GM19467 (cell line): ENCODE measurements at regions not wholly inside any gene's neighbourhood (a gene's known extent, or its start where the extent isn't known, plus 50 kb on each side); places are given as distances from the start of the nearest gene placed in this dataset.

Experiments used
- ATAC-seq: cut with Tn5 transposase; IDR thresholded peaks from one replicate; pipeline ENCODE4 v1.9.1; 2021; ENCODE audit warnings: mild to moderate bottlenecking, moderate library complexity; ENCODE audit not compliant: unreplicated experiment

GRCh38 chr5:173762045-173762444 lies 126.1 kb upstream of the CPEB4 start:
- ATAC-seq = no peak

GRCh38 chr5:173762930-173763329 lies 125.2 kb upstream of the CPEB4 start:
- ATAC-seq = no peak

GRCh38 chr5:173763410-173763809 lies 124.7 kb upstream of the CPEB4 start:
- ATAC-seq = no peak

GRCh38 chr5:173764332-173765028 lies 123.7 kb upstream of the CPEB4 start:
- ATAC-seq = no peak

- no peak for ATAC-seq
Observed at GRCh38 chr5:173765029-173765644, 123.0 kb upstream of the CPEB4 start.

- no peak for ATAC-seq
Observed at GRCh38 chr5:173765661-173766060, 122.5 kb upstream of the CPEB4 start.

GRCh38 chr5:173767574-173768266 lies 120.4 kb upstream of the CPEB4 start:
- no peak for ATAC-seq

- no peak for ATAC-seq
Observed at GRCh38 chr5:173768267-173768806, 119.8 kb upstream of the CPEB4 start.

- no peak for ATAC-seq
Observed at GRCh38 chr5:173768891-173769290, 119.3 kb upstream of the CPEB4 start.

GRCh38 chr5:173770637-173771036 lies 117.5 kb upstream of the CPEB4 start:
- ATAC-seq = no peak

- ATAC-seq = no peak
Observed at GRCh38 chr5:173771121-173771724, 116.9 kb upstream of the CPEB4 start.

GRCh38 chr5:173771725-173772383 lies 116.3 kb upstream of the CPEB4 start:
- ATAC-seq = no peak

GRCh38 chr5:173772384-173773059 lies 115.6 kb upstream of the CPEB4 start:
- no peak for ATAC-seq

- no peak for ATAC-seq
Observed at GRCh38 chr5:173774271-173774761, 113.8 kb upstream of the CPEB4 start.

GRCh38 chr5:173775261-173776197 lies 112.6 kb upstream of the CPEB4 start:
- no peak for ATAC-seq

- no peak for ATAC-seq
Observed at GRCh38 chr5:173777149-173777548, 111.0 kb upstream of the CPEB4 start.

- no peak for ATAC-seq
Observed at GRCh38 chr5:173777674-173778073, 110.5 kb upstream of the CPEB4 start.

GRCh38 chr5:173778152-173778782 lies 109.9 kb upstream of the CPEB4 start:
- ATAC-seq = no peak
